OCI-M2 (cell line): ENCODE measurements at regions not wholly inside any gene's neighbourhood (a gene's known extent, or its start where the extent isn't known, plus 50 kb on each side); places are given as distances from the start of the nearest gene placed in this dataset.

Experiments used
- DNase-seq: peaks from one replicate; lab custom pipeline; 2025; ENCODE audit not compliant: unreplicated experiment; lab: John Stamatoyannopoulos, UW

- no peak for DNase-seq
Measured at GRCh38 chr11:64456509-64457320, 97.8 kb downstream of the RPS6KA4 start.

- DNase-seq: no peak
Measured at GRCh38 chr11:64457416-64458010, 98.2 kb upstream of the SLC22A11 start.

GRCh38 chr11:64458997-64459396 is 96.7 kb upstream of the SLC22A11 start:
- no peak for DNase-seq

DNA sequence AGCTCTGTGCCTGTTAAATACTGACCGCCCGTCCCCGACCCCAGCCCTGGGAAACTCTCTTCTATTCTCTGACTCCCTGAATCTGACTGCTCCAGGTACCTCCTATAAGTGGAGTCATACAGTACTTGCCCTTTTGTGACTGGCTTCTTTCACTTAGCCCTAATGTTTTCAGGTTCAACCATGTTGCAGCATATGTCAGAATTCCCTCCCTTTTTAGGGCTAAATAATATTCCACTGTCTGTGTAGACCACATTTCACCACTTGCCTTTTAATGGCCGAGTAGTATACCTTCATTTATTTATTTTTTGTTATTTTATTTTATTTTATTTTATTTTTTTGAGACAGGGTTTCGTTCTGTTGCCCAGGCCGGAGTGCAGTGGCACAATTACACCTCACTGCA is 96.1 kb upstream of the SLC22A11 start:
- no peak for DNase-seq

DNA sequence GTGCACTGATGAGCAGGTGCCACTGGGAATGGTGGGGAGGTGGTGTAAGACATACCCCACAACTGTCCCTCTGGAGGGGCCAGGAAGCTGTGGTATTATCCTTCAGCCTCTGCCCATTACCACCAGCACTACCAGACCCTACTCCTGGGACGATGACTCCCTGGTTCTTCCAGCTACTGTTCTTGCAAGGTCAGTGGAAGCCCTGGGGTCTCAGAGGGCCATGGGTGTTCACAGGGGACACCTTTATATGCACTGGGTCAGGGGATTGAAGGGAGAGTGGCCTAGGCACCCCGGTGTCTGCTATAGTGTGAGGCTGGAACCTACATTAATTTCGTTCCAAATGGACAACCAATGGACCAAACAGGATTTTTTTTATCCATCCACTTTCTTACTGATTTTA is 94.7 kb upstream of the SLC22A11 start:
- no peak for DNase-seq

- DNase-seq: no peak
Measured at GRCh38 chr11:64466115-64466718, 89.5 kb upstream of the SLC22A11 start.

DNA sequence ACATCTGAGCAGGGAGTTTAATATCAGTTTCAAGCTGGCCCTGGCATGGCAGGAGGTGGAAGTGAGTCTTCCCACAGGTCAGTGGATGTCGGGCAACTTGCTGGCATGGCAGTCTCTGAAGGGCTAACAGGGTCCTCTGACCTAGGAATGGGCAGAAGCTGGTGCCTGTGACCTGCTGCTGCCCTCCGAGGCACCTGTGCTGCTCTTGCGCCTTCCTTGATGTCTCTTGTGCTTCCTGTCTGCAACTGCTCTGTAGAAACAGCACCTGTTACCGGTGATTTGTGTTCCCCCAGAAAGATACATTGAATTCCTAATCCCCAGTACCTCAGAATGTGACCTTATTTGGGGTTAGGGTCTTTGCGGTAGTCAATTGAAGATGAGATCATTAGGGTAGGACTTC is 86.5 kb upstream of the SLC22A11 start:
- DNase-seq: no peak

DNA sequence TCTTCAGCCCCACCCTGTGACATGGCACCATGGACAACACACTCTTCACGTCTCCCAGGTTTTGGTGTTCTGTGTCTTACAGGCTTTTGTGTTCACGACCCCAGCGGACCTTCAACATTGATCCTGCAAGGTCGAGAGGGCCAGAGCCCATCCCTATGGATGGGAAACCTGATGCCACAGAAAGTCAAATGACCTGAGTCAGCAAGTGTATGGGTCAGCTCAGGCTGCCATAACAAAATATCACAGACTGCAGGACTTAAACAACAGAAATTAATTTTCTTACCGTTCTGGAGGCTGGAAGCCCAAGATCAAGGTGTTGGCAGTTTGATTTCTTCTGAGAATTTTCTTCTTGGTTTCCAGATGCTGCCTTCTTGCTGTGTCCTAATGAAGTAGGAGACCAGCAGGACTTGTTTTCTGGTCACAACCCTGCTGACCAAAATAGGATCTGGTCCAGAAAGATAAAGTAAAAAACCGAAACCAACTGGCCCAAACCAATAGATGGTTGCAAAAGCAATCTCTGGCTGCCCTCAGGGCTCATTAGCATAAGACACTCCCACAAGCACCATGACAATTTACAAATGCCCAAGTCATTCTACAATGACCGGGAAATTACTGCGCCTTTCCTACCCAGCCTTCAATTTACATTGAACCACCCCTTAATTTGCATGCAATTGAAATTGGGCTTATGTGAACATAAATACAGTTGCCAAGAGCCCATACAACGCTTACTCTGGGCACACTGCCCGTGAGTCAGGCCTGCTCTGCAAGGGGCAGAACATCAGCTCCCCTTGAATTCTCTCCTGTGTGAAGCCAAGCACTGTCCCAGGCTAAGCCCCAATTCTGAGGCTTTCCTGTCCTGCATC is 82.9 kb upstream of the SLC22A11 start:
- DNase-seq: no peak

GRCh38 chr11:64474680-64475079 is 81.1 kb upstream of the SLC22A11 start:
- no peak for DNase-seq

DNA sequence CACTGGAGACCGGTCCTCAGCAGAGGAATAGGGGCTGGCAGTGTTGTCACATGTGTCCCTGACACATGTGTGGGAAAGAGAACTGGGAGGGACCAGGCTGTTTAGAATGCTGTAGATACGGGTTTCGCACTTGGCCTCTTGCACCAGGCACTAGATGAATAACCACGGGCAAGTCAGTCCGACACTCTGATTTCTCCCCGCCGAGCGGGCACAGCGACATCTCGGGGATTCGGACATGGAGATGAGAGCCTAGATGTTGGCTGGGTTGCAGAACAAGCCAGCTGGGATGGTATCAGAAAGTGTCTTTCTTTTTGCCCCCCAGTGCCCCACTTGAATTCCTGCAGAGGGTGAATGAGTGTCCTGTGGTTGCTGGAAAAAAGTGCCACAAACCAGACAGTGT is 80.6 kb upstream of the SLC22A11 start:
- no peak for DNase-seq

DNA sequence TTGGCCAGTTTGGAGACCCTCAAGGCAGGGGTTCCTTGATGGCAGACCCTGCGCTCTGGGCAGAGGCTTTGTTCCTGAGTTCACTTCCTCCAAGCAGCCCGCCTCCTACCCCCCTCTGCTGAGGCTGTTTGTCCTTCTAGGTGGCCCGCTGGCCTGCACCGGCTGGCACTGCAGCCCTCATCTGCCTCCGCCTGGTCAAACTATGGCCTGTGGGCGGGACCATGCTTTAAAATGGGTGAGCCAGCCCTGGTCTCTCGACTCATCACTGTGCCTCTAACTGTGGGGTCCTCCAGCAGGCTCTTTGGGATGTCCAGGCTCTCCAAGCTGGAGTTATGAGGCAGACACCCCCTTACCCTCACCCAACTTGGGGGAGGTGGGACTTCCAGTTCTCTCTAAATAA is 78.9 kb upstream of the SLC22A11 start:
- no peak for DNase-seq

DNA sequence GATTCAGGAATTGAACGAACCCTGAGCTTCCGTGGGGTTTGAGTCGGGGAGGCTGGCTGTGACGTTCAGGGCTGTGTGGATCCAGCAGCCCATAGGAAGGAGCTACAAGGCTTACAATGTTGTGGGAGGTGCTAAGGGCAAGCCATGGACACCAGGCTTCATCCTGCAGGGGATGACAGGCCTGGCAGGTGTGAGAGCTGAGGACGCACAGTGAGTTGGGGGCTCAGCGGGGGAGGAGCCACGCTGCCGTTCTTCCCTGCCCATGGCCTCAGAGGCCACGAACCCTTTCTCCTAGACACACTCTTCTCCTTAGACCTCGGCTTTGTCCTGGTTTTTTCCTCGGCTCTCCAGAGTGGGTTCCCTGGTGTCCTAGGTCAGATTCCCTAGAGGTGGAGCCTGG is 78.1 kb upstream of the SLC22A11 start:
- DNase-seq: no peak

- no peak for DNase-seq
Measured at GRCh38 chr11:64482588-64482987, 73.2 kb upstream of the SLC22A11 start.

DNA sequence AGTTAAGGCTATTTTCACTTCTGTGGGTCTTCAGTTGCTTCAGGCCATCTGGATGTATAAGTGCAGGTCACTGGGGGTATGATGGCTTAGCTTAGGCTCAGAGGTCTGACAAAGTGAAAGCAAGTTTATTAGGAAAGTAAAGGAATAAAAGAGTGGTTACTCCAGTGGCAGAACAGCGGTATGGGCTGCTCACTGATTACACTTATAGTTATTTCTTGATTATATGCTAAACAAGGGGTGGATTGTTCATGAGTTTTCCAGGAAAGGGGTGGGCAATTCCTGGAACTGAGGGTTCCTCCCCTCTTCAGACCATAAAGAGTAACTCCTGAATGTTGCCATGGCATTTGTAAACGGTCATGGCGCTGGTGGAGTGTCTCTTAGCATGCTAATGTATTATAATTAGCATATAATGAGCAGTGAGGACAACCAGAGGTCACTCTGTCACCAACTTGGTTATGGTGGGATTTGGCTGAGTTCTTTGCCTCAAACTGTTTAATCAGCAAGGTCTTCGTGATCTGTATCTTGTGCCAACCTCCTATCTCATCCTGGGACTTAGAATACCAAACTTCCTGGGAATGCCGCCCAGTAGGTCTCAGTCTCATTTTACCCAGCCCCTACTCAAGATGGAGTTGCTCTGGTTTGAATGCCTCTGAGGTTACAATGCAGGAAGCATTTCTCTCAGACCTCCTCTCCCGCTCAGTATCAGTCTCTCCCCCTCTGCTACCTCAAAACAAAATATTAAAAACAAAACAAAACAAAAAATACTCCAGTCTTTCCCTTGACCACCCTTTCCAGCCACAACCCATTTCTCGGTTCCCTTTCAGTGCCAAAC is 71.3 kb upstream of the SLC22A11 start:
- no peak for DNase-seq

GRCh38 chr11:64485074-64485473 is 70.7 kb upstream of the SLC22A11 start:
- no peak for DNase-seq

DNA sequence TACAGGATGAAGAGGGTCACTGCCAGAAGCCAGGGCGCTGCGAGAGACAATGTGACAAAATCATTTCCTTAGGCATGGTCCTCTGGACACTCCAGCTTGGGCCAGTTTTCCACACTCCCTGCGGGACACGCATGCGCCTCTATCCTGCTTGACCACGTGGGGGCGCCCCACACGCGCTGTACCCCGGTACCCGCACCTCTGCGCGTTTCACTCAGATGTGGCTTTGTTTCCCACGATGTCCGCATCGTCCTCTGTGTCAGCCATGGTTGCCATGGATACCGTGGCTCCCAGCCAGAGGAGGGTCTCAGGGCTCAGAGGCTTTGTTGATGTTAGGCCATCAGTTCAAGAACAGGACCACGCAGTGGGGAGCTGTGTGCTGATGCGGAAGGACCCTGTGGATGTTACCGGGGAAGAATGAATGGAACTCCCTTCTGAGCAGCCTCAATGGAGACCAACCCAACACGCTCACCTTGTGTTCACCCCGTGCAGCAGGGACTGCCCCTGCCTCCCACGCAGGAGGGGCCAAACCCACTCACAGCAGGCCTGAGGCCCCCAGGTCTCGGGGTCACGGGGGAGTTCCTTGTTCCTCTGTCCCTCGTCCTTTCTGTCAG is 65.8 kb upstream of the SLC22A11 start:
- DNase-seq: no peak

- no peak for DNase-seq
Measured at GRCh38 chr11:64490562-64491216, 65.1 kb upstream of the SLC22A11 start.

DNA sequence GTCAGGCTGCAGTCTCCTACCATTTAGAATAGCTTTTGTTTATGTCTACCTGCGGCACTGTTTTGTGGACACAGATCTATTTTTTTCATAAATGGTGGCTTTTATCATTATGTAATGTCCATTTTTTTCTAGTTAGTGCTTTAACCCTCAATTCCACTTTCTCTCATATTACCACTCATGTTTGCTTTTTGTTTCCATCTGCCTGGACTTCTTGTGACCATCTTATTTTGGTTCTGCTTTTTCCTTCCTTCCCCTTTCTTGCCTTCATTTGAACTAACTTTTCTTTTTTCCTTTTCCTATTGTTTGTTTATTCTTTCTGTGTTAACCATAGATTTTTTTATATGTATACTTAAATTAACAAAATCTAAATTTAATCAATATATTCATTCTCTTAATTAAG is 63.2 kb upstream of the SLC22A11 start:
- DNase-seq: no peak

- no peak for DNase-seq
Measured at GRCh38 chr11:64498136-64498535, 57.6 kb upstream of the SLC22A11 start.
